ENCODE measurements at regions not wholly inside any gene's neighbourhood (a gene's known extent, or its start where the extent isn't known, plus 50 kb on each side); places are given as distances from the start of the nearest gene placed in this dataset.

- peaks cover 28% of the 10 kb centered on the region for H3K4me1 ChIP-seq (ENCODE audit: insufficient read depth, low read length)
- no peaks in the 10 kb centered on the region for H3K9me3 ChIP-seq (ENCODE audit: insufficient read depth, low read length, severe bottlenecking)
- peak overlapping the region; percentile 89 for H3K9ac ChIP-seq (ENCODE audit: low read depth, low read length)
- H3K36me3 ChIP-seq (ENCODE audit: insufficient read depth, low read length) = peaks cover 7% of the 10 kb centered on the region; the same call in 1 of the 2 replicates
- peak overlapping the region; percentile 65 for H3K4me2 ChIP-seq (ENCODE audit: insufficient read depth, low read length)
- peak overlapping the region; percentile 46 to 67 for H3K4me3 ChIP-seq (ENCODE audit: low read depth in 1 of 2, low read length in 2 of 2)
- peaks cover 6% of the 10 kb centered on the region; the same call in 1 of the 2 replicates for H4K20me1 ChIP-seq (ENCODE audit: insufficient read depth, low read length)
- TF ChIP-seq EZH2 (IDR thresholded peaks at IDR 0.05; ENCODE audit: borderline replicate concordance, low read depth, low read length, severe bottlenecking) (no peak), CTCF (IDR thresholded peaks at IDR 0.05; ENCODE audit: borderline replicate concordance, extremely low read depth, low read length, poor library complexity, severe bottlenecking) (peak; percentile 0)
- H3K27ac ChIP-seq (ENCODE audit: low read length) = peak overlapping the region; percentile 98
- no peaks in the 10 kb centered on the region for H3K27me3 ChIP-seq (ENCODE audit: insufficient read depth, low read length, poor library complexity)
- DNase-seq = peak; percentile 29
- no peak; the same call in 2 of the 3 replicates for ATAC-seq (ENCODE audit: insufficient read depth, low read depth)
- no peak overlapping the region for H2AFZ ChIP-seq (ENCODE audit: low read depth, low read length)
- peaks cover 27% of the 10 kb centered on the region for H3K79me2 ChIP-seq (ENCODE audit: insufficient read depth, low read length)
These were observed 112.9 kb upstream of the BTN3A2 start for GRCh38 chr6:26252077-26252472.

GRCh38 chr6:26254724-26255123 lies 110.3 kb upstream of the BTN3A2 start:
- TF ChIP-seq CTCF (IDR thresholded peaks at IDR 0.05; ENCODE audit: borderline replicate concordance, extremely low read depth, low read length, poor library complexity, severe bottlenecking) (no peak), EZH2 (IDR thresholded peaks at IDR 0.05; ENCODE audit: borderline replicate concordance, low read depth, low read length, severe bottlenecking) (no peak)
- Histone ChIP-seq H3K36me3 (ENCODE audit: insufficient read depth, low read length) (peaks cover 7% of the 10 kb centered on the region; the same call in 1 of the 2 replicates), H3K79me2 (ENCODE audit: insufficient read depth, low read length) (peaks cover 27% of the 10 kb centered on the region), H3K4me2 (ENCODE audit: insufficient read depth, low read length) (peak overlapping the region; percentile 42; the same call in 1 of the 2 replicates), H4K20me1 (ENCODE audit: insufficient read depth, low read length) (peaks cover 6% of the 10 kb centered on the region; the same call in 1 of the 2 replicates), H2AFZ (ENCODE audit: low read depth, low read length) (no peak overlapping the region), H3K4me3 (ENCODE audit: low read depth in 1 of 2, low read length in 2 of 2) (no peak overlapping the region), H3K4me1 (ENCODE audit: insufficient read depth, low read length) (peaks cover 14% of the 10 kb centered on the region), H3K9ac (ENCODE audit: low read depth, low read length) (peak overlapping the region; percentile 24; the same call in 1 of the 2 replicates), H3K27me3 (ENCODE audit: insufficient read depth, low read length, poor library complexity) (no peaks in the 10 kb centered on the region), H3K9me3 (ENCODE audit: insufficient read depth, low read length, severe bottlenecking) (no peaks in the 10 kb centered on the region), H3K27ac (ENCODE audit: low read length) (peak overlapping the region; percentile 51)
- DNase-seq (no peak), ATAC-seq (ENCODE audit: insufficient read depth, low read depth) (no peak)

GRCh38 chr6:26257272-26257671 lies 107.7 kb upstream of the BTN3A2 start:
- H3K36me3 ChIP-seq (ENCODE audit: insufficient read depth, low read length) = peaks cover under 1% of the 10 kb centered on the region; the same call in 1 of the 2 replicates
- H3K4me2 ChIP-seq (ENCODE audit: insufficient read depth, low read length) = no peak overlapping the region
- ATAC-seq (ENCODE audit: insufficient read depth, low read depth) (no peak), DNase-seq (no peak)
- 0 out of 2 replicates have a peak, but pooled peaks cover 3% of the 10 kb centered on the region for H4K20me1 ChIP-seq (ENCODE audit: insufficient read depth, low read length)
- no peak for TF ChIP-seq EZH2 (IDR thresholded peaks at IDR 0.05; ENCODE audit: borderline replicate concordance, low read depth, low read length, severe bottlenecking)
- no peak for TF ChIP-seq CTCF (IDR thresholded peaks at IDR 0.05; ENCODE audit: borderline replicate concordance, extremely low read depth, low read length, poor library complexity, severe bottlenecking)
- no peak overlapping the region for H2AFZ ChIP-seq (ENCODE audit: low read depth, low read length)
- H3K27me3 ChIP-seq (ENCODE audit: insufficient read depth, low read length, poor library complexity) = no peaks in the 10 kb centered on the region
- no peak overlapping the region for H3K27ac ChIP-seq (ENCODE audit: low read length)
- H3K9me3 ChIP-seq (ENCODE audit: insufficient read depth, low read length, severe bottlenecking) = no peaks in the 10 kb centered on the region
- no peak overlapping the region for H3K9ac ChIP-seq (ENCODE audit: low read depth, low read length)
- no peak overlapping the region for H3K4me3 ChIP-seq (ENCODE audit: low read depth in 1 of 2, low read length in 2 of 2)
- peaks cover 14% of the 10 kb centered on the region for H3K79me2 ChIP-seq (ENCODE audit: insufficient read depth, low read length)
- peaks cover 13% of the 10 kb centered on the region for H3K4me1 ChIP-seq (ENCODE audit: insufficient read depth, low read length)
